GM12878 (cell line): ENCODE measurements at regions not wholly inside any gene's neighbourhood (a gene's known extent, or its start where the extent isn't known, plus 50 kb on each side); places are given as distances from the start of the nearest gene placed in this dataset.

Experiments
- ATAC-seq: fragments of 200-7000 bp; cut with Tn5 transposase; 3 replicates; pipeline ENCODE4 v1.9.1; 2020; ENCODE audit warnings: mild to moderate bottlenecking, moderate library complexity
- BruUV-seq: library from RNA; stranded (reverse); fragments of 400-500 nt; replicated peaks from 2 replicates; lab custom pipeline; 2021; lab: Mats Ljungman, UMichigan
- CTCF ChIA-PET: fragments of 300-600 bp; sonication (Branson Sonifier 250); formaldehyde crosslinking; extraction: SDS; loops from one replicate; lab custom pipeline; 2021; ENCODE audit warnings: inconsistent platforms; lab: Yijun Ruan, JAX
- POLR2A ChIA-PET: fragments of 350-600 bp; formaldehyde crosslinking; extraction: SDS; loops from one replicate; lab custom pipeline; 2021; ENCODE audit warnings: inconsistent platforms; lab: Charles Lee
- RAD21 ChIA-PET: fragments of 300-600 bp; sonication (Branson Sonifier 250); formaldehyde crosslinking; loops from one replicate; lab custom pipeline; 2023; ENCODE audit warnings: antibody characterized with exemption; ENCODE audit not compliant: unreplicated experiment; lab: Charles Lee
- SMC1A ChIA-PET: fragments of 300-600 bp; sonication (Branson Sonifier 250); formaldehyde crosslinking; loops from one replicate; lab custom pipeline; 2023; ENCODE audit not compliant: unreplicated experiment, uncharacterized antibody; lab: Charles Lee
- DNase-seq: peaks from one replicate; pipeline ENCODE4 v3.0.0-alpha.2; 2011; ENCODE audit warnings: low read depth, low spot score
- FAIRE-seq: peaks from 3 replicates; lab custom pipeline; 2011; peaks lifted over from hg19 to GRCh38; lab: Jason Lieb, UNC
- H2AFZ ChIP-seq: 2 replicates; pipeline ENCODE4 v1.6.0; 2011; ENCODE audit warnings: low read depth, low read length, control low read depth; ENCODE audit not compliant: control insufficient read depth
- H3K27ac ChIP-seq: 2 replicates; pipeline ENCODE4 v1.5.1; 2011; ENCODE audit warnings: control low read depth; ENCODE audit not compliant: control insufficient read depth, insufficient read depth
- H3K27me3 ChIP-seq, 2 experiments: replicated peaks in 1 of 2; 2 replicates each; pipeline versions ENCODE4 v1.6.0 to v1.6.1; 2011; ENCODE audit warnings: low read length in 1 of 2; ENCODE audit not compliant: control insufficient read depth in 2 of 2, insufficient read depth in 2 of 2
- H3K36me3 ChIP-seq, 2 experiments: 2 replicates each; pipeline ENCODE4 v1.5.1; 2011; ENCODE audit warnings: low read length in 1 of 2; ENCODE audit not compliant: control insufficient read depth in 2 of 2, insufficient read depth in 2 of 2
- H3K4me1 ChIP-seq: 2 replicates; pipeline ENCODE4 v1.6.1; 2011; ENCODE audit warnings: mild to moderate bottlenecking, low read length, moderate library complexity, mixed read lengths; ENCODE audit not compliant: control insufficient read depth, insufficient read depth
- H3K4me2 ChIP-seq: 2 replicates; pipeline ENCODE4 v1.6.0; 2011; ENCODE audit warnings: control low read depth; ENCODE audit not compliant: control insufficient read depth, insufficient read depth
- H3K4me3 ChIP-seq: fragments of 200-600 bp; sonication (generic); 2 replicates; pipeline ENCODE4 v1.5.1; 2016
- H3K79me2 ChIP-seq: 2 replicates; pipeline ENCODE4 v1.6.0; 2011; ENCODE audit warnings: low read length; ENCODE audit not compliant: control insufficient read depth, insufficient read depth
- H3K9ac ChIP-seq: 2 replicates; pipeline ENCODE4 v1.8.0; 2011; ENCODE audit warnings: low read length, control low read depth, mixed read lengths; ENCODE audit not compliant: control insufficient read depth, insufficient read depth
- H3K9me3 ChIP-seq: replicated peaks from 3 replicates; pipeline ENCODE4 v1.5.1; 2011; ENCODE audit warnings: mild to moderate bottlenecking, low read length; ENCODE audit not compliant: control insufficient read depth, insufficient read depth
- H4K20me1 ChIP-seq: 2 replicates; pipeline ENCODE4 v1.6.0; 2011; ENCODE audit not compliant: control insufficient read depth, insufficient read depth
- SMC3 ChIP-seq: IDR thresholded peaks from 2 replicates; pipeline ENCODE4 v1.6.1; 2011; ENCODE audit warnings: low read length, improper control_type of control experiment, borderline replicate concordance
- WGBS: methylation state at CpG from one replicate; pipeline ENCODE4 v1.1.6; 2016; ENCODE audit warnings: low lambda C conversion rate; ENCODE audit not compliant: insufficient replicate concordance, insufficient coverage; ENCODE audit errors: missing lambda C conversion rate; 5-methylcytosine and 5-hydroxymethylcytosine counted together
- in situ Hi-C: fragments of 300-500 bp; cut with MboI; formaldehyde crosslinking; loops from 9 replicates; pipeline ENCODE4 v1.14.3; 2018; ENCODE audit warnings: mixed read lengths
- intact Hi-C: fragments of 100-400 bp; cut with micrococcal nuclease; formaldehyde crosslinking; loops from one replicate; pipeline ENCODE4 v1.14.2; 2022; ENCODE audit not compliant: unreplicated experiment

DNA sequence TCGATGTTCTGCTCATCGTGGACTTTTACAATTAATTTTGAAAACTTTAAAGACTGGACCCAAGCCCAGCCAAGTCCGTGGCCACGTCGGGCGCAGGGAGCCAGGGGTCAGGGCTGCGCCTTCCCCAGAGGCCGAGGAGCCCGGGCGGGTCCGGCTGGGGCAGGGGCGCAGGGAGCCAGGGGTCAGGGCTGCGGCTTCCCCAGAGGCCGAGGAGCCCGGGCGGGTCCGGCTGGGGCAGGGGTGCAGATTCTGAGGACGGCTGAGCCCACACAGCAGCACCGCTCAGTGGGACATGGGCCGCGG, 75.2 kb downstream of the MICALL2 start:
- ChIA-PET POLR2A (no interaction called here), CTCF (no interaction called here), RAD21 (no interaction called here), SMC1A (no interaction called here)
- ATAC-seq (no peak), FAIRE-seq (no peak), DNase-seq (no peak)
- Histone ChIP-seq H3K27me3 (no peaks in the 10 kb centered on the region), H3K9ac (no peak overlapping the region), H3K9me3 (no peaks in the 10 kb centered on the region), H3K27ac (no peak overlapping the region), H4K20me1 (no peaks in the 10 kb centered on the region), H3K4me2 (no peak overlapping the region), H3K4me3 (no peak overlapping the region), H3K36me3 (no peaks in the 10 kb centered on the region), H2AFZ (no peak overlapping the region), H3K4me1 (no peaks in the 10 kb centered on the region), H3K79me2 (no peaks in the 10 kb centered on the region)
- BruUV-seq, result no TSS peak
- WGBS, result 78% methylated on average over 21 of the region's 21 CpGs
- no peak for TF ChIP-seq SMC3
- in situ Hi-C loops, result no loop called here
- intact Hi-C loops, result no loop called here
